Hematopoietic multipotent progenitor cell treated with erythropoietin and hydrocortisone succinate and interleukin-3 and kit ligand, for 6 days (in vitro differentiated cells): ENCODE measurements at regions not wholly inside any gene's neighbourhood (a gene's known extent, or its start where the extent isn't known, plus 50 kb on each side); places are given as distances from the start of the nearest gene placed in this dataset.
"Not testable (repeated sequence)": the region's sequence is repeated elsewhere in the genome, so short reads cannot be mapped to it uniquely, and the experiment has no call there.

Experiments used
- DNase-seq: peaks from one replicate; pipeline ENCODE4 v3.0.0-alpha.2; 2015

GRCh38 chr13:87736849-87737385 is 65.7 kb downstream of the SLITRK5 start:
- no peak for DNase-seq

- no peak for DNase-seq
These were observed 82.9 kb downstream of the SLITRK5 start for GRCh38 chr13:87754097-87754496.

- DNase-seq, result no peak
These were observed 98.3 kb downstream of the SLITRK5 start for GRCh38 chr13:87769445-87769844.

GRCh38 chr13:87777387-87777786 is 106.2 kb downstream of the SLITRK5 start:
- no peak for DNase-seq

GRCh38 chr13:87778128-87778527 is 107.0 kb downstream of the SLITRK5 start:
- DNase-seq, result no peak

GRCh38 chr13:87779426-87779825 is 108.3 kb downstream of the SLITRK5 start:
- DNase-seq, result no peak

DNA sequence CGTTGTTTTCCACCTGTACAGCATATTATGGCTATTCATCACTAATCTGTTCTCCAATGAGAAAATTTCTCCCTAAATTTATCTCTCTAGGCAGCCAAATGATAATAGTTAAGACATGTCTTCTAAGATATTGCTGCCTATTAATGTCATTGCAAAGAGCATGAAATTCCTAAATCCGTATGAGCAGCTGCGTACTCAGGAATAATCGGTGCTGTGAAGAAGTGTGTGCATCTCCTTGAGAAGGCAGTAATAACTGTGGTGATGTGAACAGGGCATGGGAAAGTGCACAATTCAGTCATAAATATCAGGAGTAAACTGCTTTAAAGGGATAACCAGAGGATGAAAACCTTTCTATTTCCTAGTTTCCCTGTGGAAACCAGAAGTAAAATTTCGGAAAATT is 112.2 kb downstream of the SLITRK5 start:
- no peak for DNase-seq

GRCh38 chr13:87788363-87788762 is 117.2 kb downstream of the SLITRK5 start:
- no peak for DNase-seq

- no peak for DNase-seq
These were observed 121.7 kb downstream of the SLITRK5 start for GRCh38 chr13:87792878-87793277.

- DNase-seq, result no peak
These were observed 127.4 kb downstream of the SLITRK5 start for GRCh38 chr13:87798536-87798935.

DNA sequence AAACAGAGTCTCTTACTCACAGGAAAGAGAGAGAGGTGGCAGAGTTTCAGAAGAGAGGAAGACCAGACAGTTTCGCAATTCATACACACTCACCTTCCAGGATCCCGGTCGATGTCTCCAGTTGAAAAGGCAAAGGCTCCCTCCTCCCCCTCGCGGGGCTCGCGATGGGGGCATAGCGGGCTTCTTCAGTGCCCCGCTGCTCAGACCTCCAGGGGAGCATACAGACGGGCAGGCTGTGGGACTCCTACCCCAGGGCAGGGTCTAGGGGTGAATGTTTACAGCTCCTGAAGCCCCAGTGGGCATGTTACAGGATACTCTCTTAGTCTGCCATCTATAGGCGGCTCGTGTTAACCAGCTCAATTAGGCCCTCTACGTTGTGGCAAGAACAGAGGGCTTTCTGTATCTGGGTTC is 139.2 kb downstream of the SLITRK5 start:
- DNase-seq, result no peak

DNA sequence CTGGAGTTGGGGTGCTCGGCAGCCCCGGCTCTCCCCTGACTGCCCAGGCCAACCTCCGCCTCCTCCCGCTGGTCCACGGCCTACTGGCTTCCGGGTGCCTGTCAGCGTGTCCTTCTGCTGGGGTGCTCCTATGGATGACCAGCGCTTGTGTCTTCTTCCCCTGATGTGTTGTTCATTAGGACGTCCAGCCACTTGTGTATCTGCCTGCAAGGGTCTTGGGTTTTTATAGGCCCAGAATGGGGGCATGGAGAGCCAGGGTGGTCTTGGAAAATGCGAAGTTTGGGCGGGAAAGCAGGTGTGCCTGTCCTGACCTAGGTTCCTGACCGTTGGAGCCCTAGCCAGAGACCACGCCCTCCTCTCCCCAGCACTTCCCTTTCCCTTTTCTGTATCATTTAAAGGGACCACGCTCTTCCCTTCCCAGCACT is 139.8 kb downstream of the SLITRK5 start:
- no peak for DNase-seq

GRCh38 chr13:87814403-87814802 is 143.2 kb downstream of the SLITRK5 start:
- DNase-seq, result no peak

- DNase-seq, result no peak
These were observed 149.1 kb downstream of the SLITRK5 start for GRCh38 chr13:87820241-87820640.

- no peak for DNase-seq
These were observed 150.3 kb downstream of the SLITRK5 start for GRCh38 chr13:87821512-87821911.

DNA sequence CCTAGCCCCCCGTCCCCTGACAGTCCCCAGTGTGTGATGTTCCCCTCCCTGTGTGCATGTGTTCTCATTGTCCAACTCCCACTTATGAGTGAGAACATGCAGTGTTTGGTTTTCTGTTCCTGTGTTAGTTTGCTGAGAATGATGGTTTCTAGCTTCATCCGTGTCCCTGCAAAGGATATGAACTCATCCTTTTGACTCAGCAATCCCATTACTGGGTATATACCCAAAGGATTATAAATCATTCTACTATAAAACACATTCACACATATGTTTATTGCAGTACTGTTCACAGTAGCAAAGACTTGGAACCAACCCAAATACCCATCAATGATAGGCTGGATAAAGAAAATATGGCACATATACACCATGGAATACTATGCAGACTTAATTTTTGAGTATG is 155.1 kb downstream of the SLITRK5 start:
- DNase-seq, result not testable (repeated sequence)

- DNase-seq, result no peak
These were observed 156.3 kb downstream of the SLITRK5 start for GRCh38 chr13:87827479-87827878.

DNA sequence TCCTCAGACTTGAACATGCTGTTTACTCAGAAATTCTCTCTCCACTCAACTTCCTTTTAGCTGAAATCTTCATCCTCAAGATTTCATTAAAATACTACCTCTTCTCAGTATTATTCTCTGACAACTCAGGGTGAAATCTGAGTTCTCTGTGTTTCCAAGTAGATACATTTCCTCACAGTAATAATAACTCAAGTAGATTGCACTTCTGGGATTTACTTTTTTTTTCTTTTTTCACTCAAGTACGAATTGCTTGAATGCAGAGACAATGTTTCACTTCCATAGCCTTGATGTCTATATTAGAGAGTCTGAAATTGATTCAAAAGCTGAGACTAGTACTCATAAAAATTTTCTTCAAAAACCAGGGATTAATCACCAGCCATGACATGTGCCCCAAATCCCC is 166.4 kb downstream of the SLITRK5 start:
- no peak for DNase-seq

GRCh38 chr13:87837946-87838345 is 166.8 kb downstream of the SLITRK5 start:
- DNase-seq, result no peak

- no peak for DNase-seq
These were observed 180.2 kb downstream of the SLITRK5 start for GRCh38 chr13:87851410-87851809.

DNA sequence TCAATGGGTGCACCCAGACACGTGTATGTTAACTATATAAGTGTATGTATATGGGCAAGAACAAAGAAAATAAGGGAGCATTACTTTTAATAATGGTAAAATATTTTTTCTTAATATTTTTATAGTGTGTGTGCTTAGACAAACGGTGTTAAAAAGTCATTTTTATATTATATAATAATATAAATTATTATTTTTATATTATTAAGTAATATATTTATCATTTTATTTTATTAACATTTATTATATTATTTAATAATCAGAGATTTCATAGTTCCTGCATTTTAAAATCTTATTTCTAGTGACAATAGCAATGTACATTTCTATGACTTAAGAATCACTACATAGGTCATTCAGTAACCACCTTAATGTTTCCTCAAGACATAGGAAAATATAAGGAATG is 184.4 kb downstream of the SLITRK5 start:
- no peak for DNase-seq

GRCh38 chr13:87859261-87859660 is 188.1 kb downstream of the SLITRK5 start:
- DNase-seq, result no peak

DNA sequence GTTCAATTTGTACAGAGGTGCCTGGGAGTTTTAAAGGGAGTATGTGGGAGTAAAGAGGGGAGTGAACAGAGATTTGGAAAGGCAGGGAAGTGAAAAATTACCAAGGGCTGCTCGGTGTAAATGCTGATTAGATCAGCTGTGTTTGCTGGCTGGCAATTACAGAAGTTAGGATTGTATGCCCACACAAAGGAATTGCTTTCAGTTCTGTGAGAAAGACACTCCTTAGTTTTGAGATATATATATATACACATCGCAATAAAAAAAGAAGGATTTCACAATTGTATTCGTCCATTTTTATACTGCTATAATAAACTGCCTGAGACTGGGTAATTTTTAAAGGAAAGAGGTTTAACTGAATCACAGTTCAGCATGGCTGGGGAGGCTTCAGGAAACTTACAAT is 196.3 kb downstream of the SLITRK5 start:
- DNase-seq, result no peak

GRCh38 chr13:87868731-87869130 is 197.6 kb downstream of the SLITRK5 start:
- no peak for DNase-seq

DNA sequence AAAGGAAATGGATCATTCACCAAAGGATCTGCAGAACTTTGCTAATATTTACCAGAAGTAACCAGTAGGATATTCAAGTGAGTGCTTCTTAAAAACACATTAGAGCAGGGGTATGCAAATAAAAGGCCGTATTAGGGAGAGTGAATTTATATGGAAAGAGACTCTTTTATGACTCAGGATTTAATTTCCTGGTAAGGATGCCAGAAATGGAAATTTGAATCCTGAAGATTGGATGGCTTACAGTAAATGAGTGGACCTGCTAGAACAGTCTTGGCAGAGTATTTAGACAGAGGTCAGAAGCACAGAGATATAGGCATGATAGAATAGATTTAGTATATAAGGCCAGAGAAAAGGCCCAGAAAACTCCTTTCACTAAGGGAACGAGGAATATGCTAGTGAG is 201.6 kb downstream of the SLITRK5 start:
- DNase-seq, result no peak

GRCh38 chr13:87877477-87877876 is 206.3 kb downstream of the SLITRK5 start:
- DNase-seq, result no peak
